ENCODE measurements at regions not wholly inside any gene's neighbourhood (a gene's known extent, or its start where the extent isn't known, plus 50 kb on each side); places are given as distances from the start of the nearest gene placed in this dataset.

DNA sequence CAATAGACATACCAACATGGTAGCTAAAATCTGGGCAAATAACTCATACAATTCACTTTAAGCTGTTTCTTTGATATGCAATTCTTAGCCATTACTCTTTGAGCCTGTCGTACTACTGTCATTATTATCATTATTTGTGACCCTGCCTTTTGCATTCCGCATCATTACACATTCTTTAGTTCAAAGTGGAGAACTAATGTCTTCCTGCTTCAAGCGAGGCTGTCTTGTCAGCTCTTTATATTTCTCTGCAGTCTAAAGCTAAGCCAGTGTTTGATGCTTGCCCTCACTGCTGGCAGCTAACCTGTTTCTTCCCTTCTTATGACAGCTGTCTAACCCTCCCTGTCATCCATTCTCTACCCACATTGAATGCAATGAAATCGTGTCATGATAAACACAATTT lies 186.8 kb downstream of the FAT4 start:
- TF ChIP-seq, protein P1, sequence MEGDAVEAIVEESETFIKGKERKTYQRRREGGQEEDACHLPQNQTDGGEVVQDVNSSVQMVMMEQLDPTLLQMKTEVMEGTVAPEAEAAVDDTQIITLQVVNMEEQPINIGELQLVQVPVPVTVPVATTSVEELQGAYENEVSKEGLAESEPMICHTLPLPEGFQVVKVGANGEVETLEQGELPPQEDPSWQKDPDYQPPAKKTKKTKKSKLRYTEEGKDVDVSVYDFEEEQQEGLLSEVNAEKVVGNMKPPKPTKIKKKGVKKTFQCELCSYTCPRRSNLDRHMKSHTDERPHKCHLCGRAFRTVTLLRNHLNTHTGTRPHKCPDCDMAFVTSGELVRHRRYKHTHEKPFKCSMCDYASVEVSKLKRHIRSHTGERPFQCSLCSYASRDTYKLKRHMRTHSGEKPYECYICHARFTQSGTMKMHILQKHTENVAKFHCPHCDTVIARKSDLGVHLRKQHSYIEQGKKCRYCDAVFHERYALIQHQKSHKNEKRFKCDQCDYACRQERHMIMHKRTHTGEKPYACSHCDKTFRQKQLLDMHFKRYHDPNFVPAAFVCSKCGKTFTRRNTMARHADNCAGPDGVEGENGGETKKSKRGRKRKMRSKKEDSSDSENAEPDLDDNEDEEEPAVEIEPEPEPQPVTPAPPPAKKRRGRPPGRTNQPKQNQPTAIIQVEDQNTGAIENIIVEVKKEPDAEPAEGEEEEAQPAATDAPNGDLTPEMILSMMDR (conservative IDR thresholded peaks at IDR 0.05) = no peak
- Mint-ChIP-seq H3K4me1 (peaks cover 11% of the 10 kb centered on the region), H3K36me3 (ENCODE audit: low read depth) (no peaks in the 10 kb centered on the region), H3K27me3 (ENCODE audit: low read depth) (no peaks in the 10 kb centered on the region), H3K27ac (ENCODE audit: unreplicated experiment) (no peak overlapping the region), H3K9me3 (no peaks in the 10 kb centered on the region), H3K4me3 (no peak overlapping the region)
- no peak for DNase-seq (ENCODE audit: low read depth, low spot score)

DNA sequence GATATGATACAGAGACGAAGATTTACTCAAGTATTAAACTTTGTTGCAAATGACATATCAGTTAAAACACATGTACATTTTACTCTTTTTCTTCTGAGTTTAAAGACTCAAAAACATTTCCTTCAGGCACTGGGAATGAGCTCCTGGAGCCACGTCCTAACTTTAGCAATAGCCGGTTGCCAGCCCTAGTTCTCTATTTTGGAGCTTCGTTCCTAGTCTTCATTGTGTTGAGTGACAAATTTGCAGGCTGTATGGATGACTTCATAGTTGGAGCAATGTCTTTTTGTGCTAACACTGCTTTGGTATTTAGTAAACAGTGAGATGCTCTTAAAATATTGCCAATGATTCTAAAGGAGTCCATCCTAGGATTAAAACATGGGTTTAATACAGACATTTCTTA lies 190.9 kb downstream of the FAT4 start:
- Mint-ChIP-seq H3K4me1 (peaks cover 14% of the 10 kb centered on the region), H3K36me3 (ENCODE audit: low read depth) (no peaks in the 10 kb centered on the region), H3K27me3 (ENCODE audit: low read depth) (no peaks in the 10 kb centered on the region), H3K9me3 (no peaks in the 10 kb centered on the region), H3K27ac (ENCODE audit: unreplicated experiment) (no peak overlapping the region), H3K4me3 (no peak overlapping the region)
- DNase-seq (ENCODE audit: low read depth, low spot score) = no peak
- TF ChIP-seq, protein P1 (conservative IDR thresholded peaks at IDR 0.05) = no peak

DNA sequence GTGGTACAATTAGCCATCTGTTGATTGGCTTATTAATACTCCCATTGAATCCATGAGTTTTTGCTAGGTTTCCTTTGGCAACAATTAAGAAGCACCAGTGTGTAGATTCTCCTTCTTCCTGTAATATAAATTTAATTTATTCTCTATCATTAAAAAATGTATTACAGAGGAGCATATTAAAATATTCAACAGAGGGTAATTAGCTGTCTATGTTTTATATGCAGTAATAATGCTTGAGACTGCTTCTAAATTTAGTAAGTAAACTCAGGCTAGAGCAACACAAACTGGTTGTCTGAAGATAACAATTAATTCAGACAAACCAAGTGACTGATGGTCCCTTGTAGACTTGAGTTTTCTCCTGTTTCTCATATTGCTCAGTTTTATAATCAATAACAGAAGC lies 192.4 kb downstream of the FAT4 start:
- Mint-ChIP-seq H3K27me3 (ENCODE audit: low read depth) (no peaks in the 10 kb centered on the region), H3K9me3 (no peaks in the 10 kb centered on the region), H3K4me1 (peaks cover 5% of the 10 kb centered on the region), H3K27ac (ENCODE audit: unreplicated experiment) (no peak overlapping the region), H3K36me3 (ENCODE audit: low read depth) (no peaks in the 10 kb centered on the region), H3K4me3 (no peak overlapping the region)
- no peak for DNase-seq (ENCODE audit: low read depth, low spot score)
- TF ChIP-seq, protein P1 (conservative IDR thresholded peaks at IDR 0.05) = no peak

DNA sequence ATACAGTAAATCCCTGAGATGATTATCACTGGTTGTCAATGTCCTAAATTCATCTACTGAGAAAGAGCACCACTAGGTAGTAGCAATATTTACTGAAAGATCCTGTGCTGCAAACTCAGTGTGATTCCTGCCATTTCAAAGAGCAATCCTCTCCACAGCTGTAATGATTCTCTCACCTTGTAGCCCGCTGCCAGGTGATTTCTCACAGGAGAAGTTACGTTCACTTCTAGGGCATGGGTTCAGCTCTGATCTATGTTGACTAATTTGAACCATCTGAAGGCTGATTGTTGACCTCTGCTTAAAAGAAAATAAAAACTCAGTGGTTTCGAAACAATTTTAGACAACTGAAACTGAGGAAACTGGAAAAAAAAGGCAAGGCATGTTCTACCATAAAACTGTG lies 197.0 kb downstream of the FAT4 start:
- Mint-ChIP-seq H3K9me3 (peaks cover 2% of the 10 kb centered on the region), H3K4me3 (no peak overlapping the region), H3K4me1 (peaks cover 5% of the 10 kb centered on the region), H3K27me3 (ENCODE audit: low read depth) (no peaks in the 10 kb centered on the region), H3K27ac (ENCODE audit: unreplicated experiment) (no peak overlapping the region), H3K36me3 (ENCODE audit: low read depth) (no peaks in the 10 kb centered on the region)
- TF ChIP-seq, protein P1 (conservative IDR thresholded peaks at IDR 0.05) = no peak
- no peak for DNase-seq (ENCODE audit: low read depth, low spot score)

DNA sequence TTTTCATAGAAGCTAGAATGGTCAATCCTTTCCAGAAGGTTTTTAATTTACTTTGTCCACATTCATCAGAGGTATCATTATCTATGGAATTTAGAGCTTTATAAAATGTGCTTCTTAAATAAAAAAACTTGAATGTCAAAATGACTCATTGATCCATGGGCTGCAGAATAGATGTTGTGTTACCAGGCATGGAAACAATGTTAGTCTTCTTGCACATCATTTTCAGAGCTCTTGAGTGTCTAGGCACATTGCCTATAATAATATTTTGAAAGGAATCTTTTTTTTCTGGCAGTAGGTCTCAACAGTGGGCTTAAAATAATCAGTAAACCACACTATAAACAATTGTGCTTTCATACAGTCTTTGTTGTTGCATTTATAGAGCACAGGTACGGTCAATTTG lies 200.3 kb downstream of the FAT4 start:
- Mint-ChIP-seq H3K27me3 (ENCODE audit: low read depth) (no peaks in the 10 kb centered on the region), H3K27ac (ENCODE audit: unreplicated experiment) (no peak overlapping the region), H3K36me3 (ENCODE audit: low read depth) (no peaks in the 10 kb centered on the region), H3K4me1 (peaks cover 11% of the 10 kb centered on the region), H3K9me3 (peaks cover 2% of the 10 kb centered on the region), H3K4me3 (no peak overlapping the region)
- TF ChIP-seq, protein P1 (conservative IDR thresholded peaks at IDR 0.05) = no peak
- no peak for DNase-seq (ENCODE audit: low read depth, low spot score)

DNA sequence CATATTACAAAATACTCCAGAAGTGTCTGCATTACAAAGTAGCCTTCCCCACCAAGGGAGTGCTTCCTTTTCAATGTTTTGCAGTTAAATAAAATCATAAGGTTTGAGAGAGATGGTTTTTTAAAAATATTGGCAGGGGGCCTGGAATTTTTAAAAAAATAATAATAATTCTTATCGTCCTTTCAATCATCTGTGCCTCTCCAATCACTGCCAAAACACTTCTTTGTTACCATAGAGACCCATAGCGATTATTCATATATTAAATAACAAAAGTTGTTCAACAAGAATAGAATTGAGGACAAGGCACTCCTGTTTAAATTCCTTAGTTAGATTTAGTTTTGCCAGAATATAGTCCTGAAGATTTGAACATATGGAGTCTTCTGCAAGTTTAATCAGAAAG lies 203.1 kb downstream of the FAT4 start:
- TF ChIP-seq, protein P1 (conservative IDR thresholded peaks at IDR 0.05) = no peak
- DNase-seq (ENCODE audit: low read depth, low spot score) = no peak
- Mint-ChIP-seq H3K4me3 (no peak overlapping the region), H3K9me3 (peaks cover 2% of the 10 kb centered on the region), H3K27me3 (ENCODE audit: low read depth) (no peaks in the 10 kb centered on the region), H3K36me3 (ENCODE audit: low read depth) (no peaks in the 10 kb centered on the region), H3K27ac (ENCODE audit: unreplicated experiment) (no peak overlapping the region), H3K4me1 (peaks cover 21% of the 10 kb centered on the region)

All from neural crest cell (in vitro differentiated cells).